ENCODE measurements at regions not wholly inside any gene's neighbourhood (a gene's known extent, or its start where the extent isn't known, plus 50 kb on each side); places are given as distances from the start of the nearest gene placed in this dataset.

GRCh38 chr10:61195211-61195610, 251.2 kb upstream of the RHOBTB1 start:
- TF ChIP-seq CTCF (IDR thresholded peaks at IDR 0.05), result no peak
- no peak for TF ChIP-seq POLR2A (IDR thresholded peaks at IDR 0.05)

Data from Peyer's patch (tissue), 4 donors.